B cell (primary cell): ENCODE measurements at regions not wholly inside any gene's neighbourhood (a gene's known extent, or its start where the extent isn't known, plus 50 kb on each side); places are given as distances from the start of the nearest gene placed in this dataset.
"Not testable (repeated sequence)": the region's sequence is repeated elsewhere in the genome, so short reads cannot be mapped to it uniquely, and the experiment has no call there.

Source experiments
- ATAC-seq: fragments of 200-7000 bp; cut with Tn5 transposase; one replicate; pipeline ENCODE4 v1.10.0; 2021; ENCODE audit warnings: low read depth, mild to moderate bottlenecking, moderate number of reproducible peaks, moderate library complexity
- CTCF ChIA-PET: fragments of 350-600 bp; sonication (Branson Sonifier 250); formaldehyde crosslinking; loops from one replicate; lab custom pipeline; 2021; ENCODE audit warnings: antibody characterized with exemption, inconsistent platforms; lab: Charles Lee
- POLR2A ChIA-PET: fragments of 350-600 bp; sonication (Branson Sonifier 250); formaldehyde crosslinking; loops from one replicate; lab custom pipeline; 2021; ENCODE audit warnings: antibody characterized with exemption; lab: Charles Lee
- DNase-seq: peaks from one replicate; pipeline ENCODE4 v3.0.0; 2013
- H2AFZ ChIP-seq: 2 replicates; pipeline ENCODE4 v1.6.1; 2012; ENCODE audit warnings: mild to moderate bottlenecking, low read depth, low read length; ENCODE audit not compliant: insufficient read depth, poor library complexity, severe bottlenecking
- H3K27ac ChIP-seq, 2 donors: 1 replicate in 1 of 2; 2 replicates in 1 of 2; pipeline ENCODE4 v1.5.1; 2012 to 2013; ENCODE audit warnings: low read length in 2 of 2, mild to moderate bottlenecking in 2 of 2, moderate library complexity in 1 of 2
- H3K27me3 ChIP-seq, 4 experiments: fragments of 200-600 bp in 1 of 4; sonication (generic) in 1 of 4; replicated peaks in 1 of 4; 1 replicate in 2 of 4; 2 replicates in 2 of 4; pipeline versions ENCODE4 v1.6.1 to v1.7.0; 2013 to 2016; ENCODE audit warnings: low read length in 3 of 4, mild to moderate bottlenecking in 2 of 4, mixed read lengths in 1 of 4, moderate library complexity in 1 of 4; ENCODE audit not compliant: insufficient read depth in 4 of 4, control insufficient read depth in 3 of 4; ENCODE audit errors: control extremely low read depth in 1 of 4
- H3K36me3 ChIP-seq, 2 experiments: replicated peaks in 1 of 2; 1 replicate in 1 of 2; 2 replicates in 1 of 2; pipeline versions ENCODE4 v1.6.1 to v1.7.1; 2013; ENCODE audit warnings: low read length in 1 of 2; ENCODE audit not compliant: insufficient read depth in 2 of 2, control insufficient read depth in 1 of 2; ENCODE audit errors: control extremely low read depth in 1 of 2, extremely low read depth in 1 of 2
- H3K4me1 ChIP-seq, 2 donors: fragments of 200-600 bp in 1 of 2; sonication (generic) in 1 of 2; 1 replicate in 1 of 2; 2 replicates in 1 of 2; pipeline versions ENCODE4 v1.5.1 to v1.6.1; 2013 to 2017; ENCODE audit warnings: low read length in 2 of 2; ENCODE audit not compliant: control insufficient read depth in 2 of 2, insufficient read depth in 2 of 2
- H3K4me2 ChIP-seq: replicated peaks from 2 replicates; pipeline ENCODE3; 2012; ENCODE audit warnings: mild to moderate bottlenecking, low read depth, low read length; ENCODE audit not compliant: poor library complexity, severe bottlenecking
- H3K4me3 ChIP-seq, 5 experiments: fragments of 200-600 bp in 1 of 5; sonication (generic) in 1 of 5; 1 replicate in 3 of 5; 2 replicates in 2 of 5; pipeline versions ENCODE4 v1.5.1 to v1.7.0; 2011 to 2016; ENCODE audit warnings: low read length in 4 of 5, mild to moderate bottlenecking in 4 of 5, low read depth in 2 of 5, control low read depth in 1 of 5, moderate library complexity in 1 of 5; ENCODE audit not compliant: insufficient read depth in 1 of 5; ENCODE audit errors: control extremely low read depth in 1 of 5, extremely low read depth in 1 of 5
- H3K79me2 ChIP-seq: fragments of 200-600 bp; sonication (generic); one replicate; pipeline ENCODE4 v1.6.0; 2016; ENCODE audit warnings: low read length; ENCODE audit not compliant: control insufficient read depth, insufficient read depth
- H3K9ac ChIP-seq: fragments of 200-600 bp; sonication (generic); 2 replicates; pipeline ENCODE4 v1.6.1; 2017; ENCODE audit warnings: mild to moderate bottlenecking, low read length, moderate library complexity
- H3K9me3 ChIP-seq, 3 donors: one replicate each; pipeline versions ENCODE4 v1.6.1 to v1.7.1; 2013; ENCODE audit warnings: low read length in 2 of 3; ENCODE audit not compliant: control insufficient read depth in 2 of 3, insufficient read depth in 1 of 3; ENCODE audit errors: control extremely low read depth in 1 of 3
- H4K20me1 ChIP-seq: 2 replicates; pipeline ENCODE4 v1.6.0; 2012; ENCODE audit warnings: mild to moderate bottlenecking, low read length; ENCODE audit not compliant: insufficient read depth, control insufficient read depth, poor library complexity, severe bottlenecking
- H3K27ac Mint-ChIP-seq: one replicate; pipeline ENCODE4 v1.8.0; 2021; ENCODE audit warnings: mixed read lengths
- H3K27me3 Mint-ChIP-seq: one replicate; pipeline ENCODE4 v1.8.0; 2021; ENCODE audit warnings: mixed read lengths
- H3K4me1 Mint-ChIP-seq: one replicate; pipeline ENCODE4 v1.8.0; 2021; ENCODE audit warnings: mixed read lengths
- H3K4me3 Mint-ChIP-seq: one replicate; pipeline ENCODE4 v1.8.0; 2021; ENCODE audit warnings: mixed read lengths
- H3K9me3 Mint-ChIP-seq: one replicate; pipeline ENCODE4 v1.8.0; 2022; ENCODE audit warnings: mixed read lengths; ENCODE audit not compliant: insufficient read depth
- WGBS: methylation state at CpG from one replicate; pipeline ENCODE4 v1.1.5; 2013; ENCODE audit warnings: missing lambda C conversion rate; ENCODE audit not compliant: insufficient coverage; 5-methylcytosine and 5-hydroxymethylcytosine counted together
- intact Hi-C: fragments of 100-400 bp; cut with micrococcal nuclease; formaldehyde crosslinking; loops from one replicate; pipeline ENCODE4 v1.10.0; 2022

DNA sequence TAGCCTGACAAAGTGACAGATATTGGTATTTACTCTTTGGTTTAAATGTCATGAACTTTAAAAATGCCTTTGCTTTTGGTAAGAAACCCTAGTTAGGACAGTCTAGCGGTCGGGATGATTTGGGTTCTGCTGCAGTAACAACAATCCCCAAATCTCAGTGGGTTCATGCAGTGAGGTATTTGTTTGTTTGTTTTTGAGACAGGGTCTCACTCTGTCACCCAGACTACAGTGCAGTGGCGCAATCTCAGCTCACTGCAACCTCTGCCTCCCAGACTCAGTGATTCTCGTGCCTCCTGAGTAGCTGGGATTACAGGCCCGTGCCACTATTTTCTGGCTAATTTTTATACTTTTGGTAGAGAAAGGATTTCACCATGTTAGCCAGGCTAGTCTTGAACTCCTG lies 65.2 kb upstream of the EEF2KMT start:
- H3K4me1 ChIP-seq, H3K9ac ChIP-seq, H3K4me3 ChIP-seq, intact Hi-C loops, H4K20me1 ChIP-seq, H3K27ac ChIP-seq, H3K36me3 ChIP-seq, H3K79me2 ChIP-seq, H3K9me3 Mint-ChIP-seq, H3K4me3 Mint-ChIP-seq, DNase-seq, H2AFZ ChIP-seq, H3K4me2 ChIP-seq, H3K4me1 Mint-ChIP-seq, H3K9me3 ChIP-seq, ATAC-seq, CTCF ChIA-PET, H3K27ac Mint-ChIP-seq, POLR2A ChIA-PET: not testable (repeated sequence)
- WGBS, result 92% methylated on average over 3 of the region's 5 CpGs
- peaks cover 0 to 11% (median 2%) of the 10 kb centered on the region in 4 experiments for H3K27me3 ChIP-seq
- peaks cover 30% of the 10 kb centered on the region for H3K27me3 Mint-ChIP-seq

DNA sequence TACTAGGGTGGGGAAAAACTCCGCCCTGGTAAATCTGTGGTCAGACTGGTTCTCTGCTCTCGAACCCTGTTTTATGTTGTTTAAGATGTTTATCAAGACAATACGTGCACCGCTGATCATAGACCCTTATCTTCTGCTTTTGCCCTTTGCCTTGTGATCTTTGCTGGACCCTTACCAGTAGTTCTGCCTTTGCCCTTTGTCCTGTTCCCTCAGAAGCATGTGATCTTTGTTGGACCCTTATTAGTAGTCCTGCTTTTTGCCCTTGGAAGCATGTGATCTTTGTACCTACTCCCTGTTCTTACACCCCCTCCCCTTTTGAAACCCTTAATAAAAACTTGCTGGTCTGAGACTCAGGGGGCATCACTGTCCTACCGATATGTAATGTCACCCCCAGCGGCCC lies 64.3 kb upstream of the EEF2KMT start:
- H3K79me2 ChIP-seq, H3K9me3 Mint-ChIP-seq, H2AFZ ChIP-seq, POLR2A ChIA-PET, DNase-seq, ATAC-seq, intact Hi-C loops, CTCF ChIA-PET, H4K20me1 ChIP-seq, H3K4me3 ChIP-seq, H3K4me1 Mint-ChIP-seq, H3K9me3 ChIP-seq, H3K4me1 ChIP-seq, H3K27me3 ChIP-seq, H3K4me3 Mint-ChIP-seq, H3K27ac Mint-ChIP-seq, H3K27ac ChIP-seq, H3K4me2 ChIP-seq, H3K36me3 ChIP-seq, H3K9ac ChIP-seq: not testable (repeated sequence)
- peaks cover 27% of the 10 kb centered on the region for H3K27me3 Mint-ChIP-seq
- 100% methylated on average over 4 of the region's 6 CpGs for WGBS

DNA sequence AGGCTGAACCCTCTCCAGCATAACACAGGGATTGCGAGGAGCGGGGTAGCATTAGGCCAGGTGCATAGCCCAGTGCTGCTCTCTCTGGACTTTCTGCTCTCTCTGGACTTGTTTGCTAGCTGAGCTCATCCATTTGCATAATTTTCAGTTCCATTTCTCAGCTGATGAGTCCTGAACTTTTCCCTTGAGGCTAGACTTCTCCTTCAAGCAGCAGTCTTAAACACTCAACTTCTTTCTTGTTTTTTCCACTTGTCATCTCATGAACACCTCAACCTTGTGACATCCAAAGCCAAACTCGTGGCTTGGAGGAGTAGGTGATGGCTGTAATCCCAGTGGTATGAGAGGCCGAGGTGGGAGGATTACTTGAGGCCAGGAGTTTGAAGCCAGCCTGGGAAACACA lies 62.4 kb upstream of the EEF2KMT start:
- H3K27ac ChIP-seq, H3K27me3 ChIP-seq, H3K4me3 ChIP-seq, H3K4me3 Mint-ChIP-seq, H3K4me1 ChIP-seq, H3K9ac ChIP-seq, H3K79me2 ChIP-seq, H2AFZ ChIP-seq, DNase-seq, H4K20me1 ChIP-seq, H3K4me1 Mint-ChIP-seq, H3K27ac Mint-ChIP-seq, H3K4me2 ChIP-seq, POLR2A ChIA-PET, H3K9me3 Mint-ChIP-seq, intact Hi-C loops, H3K36me3 ChIP-seq, ATAC-seq, CTCF ChIA-PET, H3K9me3 ChIP-seq: not testable (repeated sequence)
- 63% methylated on average over 2 of the region's 4 CpGs for WGBS
- peaks cover 19% of the 10 kb centered on the region for H3K27me3 Mint-ChIP-seq

DNA sequence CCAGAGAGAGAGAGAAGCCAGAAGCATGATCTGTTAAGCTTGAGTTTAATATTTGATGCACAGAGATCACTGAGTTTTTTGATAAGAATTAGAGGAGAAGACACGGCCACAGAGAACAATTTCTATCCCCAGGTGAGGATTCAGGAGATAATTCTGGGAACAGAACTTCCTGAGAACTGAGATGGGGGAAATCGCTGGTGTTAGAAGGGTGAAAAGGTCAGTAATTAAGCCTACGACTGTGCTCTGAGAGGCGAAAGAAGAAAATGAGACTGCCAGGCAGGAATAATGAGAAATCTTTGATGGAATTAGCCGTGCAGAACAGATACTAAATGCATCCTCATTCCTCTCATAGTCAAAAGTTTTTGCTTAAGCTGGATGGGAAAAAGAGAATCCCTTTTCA lies 61.9 kb upstream of the EEF2KMT start:
- CTCF ChIA-PET, H3K27ac Mint-ChIP-seq, H2AFZ ChIP-seq, H3K4me1 ChIP-seq, H3K4me2 ChIP-seq, H3K9ac ChIP-seq, H3K36me3 ChIP-seq, DNase-seq, H4K20me1 ChIP-seq, ATAC-seq, H3K4me3 Mint-ChIP-seq, H3K9me3 Mint-ChIP-seq, H3K4me3 ChIP-seq, H3K27ac ChIP-seq, POLR2A ChIA-PET, H3K9me3 ChIP-seq, H3K27me3 ChIP-seq, H3K79me2 ChIP-seq, H3K4me1 Mint-ChIP-seq, intact Hi-C loops: not testable (repeated sequence)
- H3K27me3 Mint-ChIP-seq, result peaks cover 17% of the 10 kb centered on the region
- 76% methylated on average over 2 of the region's 5 CpGs for WGBS
